Colonic mucosa (tissue), 4 donors: ENCODE measurements at regions not wholly inside any gene's neighbourhood (a gene's known extent, or its start where the extent isn't known, plus 50 kb on each side); places are given as distances from the start of the nearest gene placed in this dataset.

Experiments
- DNase-seq: peaks from one replicate; pipeline ENCODE4 v3.0.0-alpha.2; 2020
- H3K27ac ChIP-seq: fragments of 200-600 bp; one replicate; pipeline ENCODE4 v1.8.0; 2021
- H3K27me3 ChIP-seq: fragments of 200-600 bp; one replicate; pipeline ENCODE4 v1.8.0; 2021
- H3K36me3 ChIP-seq: fragments of 200-600 bp; one replicate; pipeline ENCODE4 v1.8.0; 2021
- H3K4me1 ChIP-seq: fragments of 200-600 bp; one replicate; pipeline ENCODE4 v1.8.0; 2021; ENCODE audit warnings: mild to moderate bottlenecking
- H3K4me3 ChIP-seq: fragments of 200-600 bp; one replicate; pipeline ENCODE4 v1.8.0; 2021
- H3K9ac ChIP-seq, 2 donors: one replicate each; pipeline ENCODE4 v1.7.0; 2013; ENCODE audit warnings: control low read depth in 2 of 2, low read depth in 2 of 2, low read length in 2 of 2
- H3K9me3 ChIP-seq: fragments of 200-600 bp; one replicate; pipeline ENCODE4 v1.8.0; 2021
- CTCF ChIP-seq: fragments of 200-600 bp; IDR thresholded peaks from one replicate; pipeline ENCODE4 v1.8.0; 2022; ENCODE audit warnings: antibody characterized with exemption, mild to moderate bottlenecking
- intact Hi-C: fragments of 100-400 bp; cut with DNase I; formaldehyde crosslinking; loops from one replicate; pipeline ENCODE4 v1.14.1; 2022
- donor health status: healthy.
- donor health status: DM: no; HTN: no; CAD: no.
- donor health status: DM: no; HTN: no; CAD: no.

- H3K4me1 ChIP-seq: no peaks in the 10 kb centered on the region
- H3K9ac ChIP-seq: no peak overlapping the region
- intact Hi-C loops: no loop called here
- no peak for TF ChIP-seq CTCF
- DNase-seq: no peak
- H3K4me3 ChIP-seq: no peak overlapping the region
- H3K27ac ChIP-seq: no peak overlapping the region
- H3K36me3 ChIP-seq: no peaks in the 10 kb centered on the region
- H3K9me3 ChIP-seq: no peaks in the 10 kb centered on the region
- no peaks in the 10 kb centered on the region for H3K27me3 ChIP-seq
These were observed 420.5 kb downstream of the TLL1 start for GRCh38 chr4:166293556-166293955.

GRCh38 chr4:166301266-166301665 lies 428.2 kb downstream of the TLL1 start:
- Histone ChIP-seq H3K4me1 (no peaks in the 10 kb centered on the region), H3K9me3 (no peaks in the 10 kb centered on the region), H3K27ac (no peak overlapping the region), H3K27me3 (no peaks in the 10 kb centered on the region), H3K9ac (no peak overlapping the region), H3K4me3 (no peak overlapping the region), H3K36me3 (no peaks in the 10 kb centered on the region)
- intact Hi-C loops: no loop called here
- TF ChIP-seq CTCF: no peak
- DNase-seq: no peak

DNA sequence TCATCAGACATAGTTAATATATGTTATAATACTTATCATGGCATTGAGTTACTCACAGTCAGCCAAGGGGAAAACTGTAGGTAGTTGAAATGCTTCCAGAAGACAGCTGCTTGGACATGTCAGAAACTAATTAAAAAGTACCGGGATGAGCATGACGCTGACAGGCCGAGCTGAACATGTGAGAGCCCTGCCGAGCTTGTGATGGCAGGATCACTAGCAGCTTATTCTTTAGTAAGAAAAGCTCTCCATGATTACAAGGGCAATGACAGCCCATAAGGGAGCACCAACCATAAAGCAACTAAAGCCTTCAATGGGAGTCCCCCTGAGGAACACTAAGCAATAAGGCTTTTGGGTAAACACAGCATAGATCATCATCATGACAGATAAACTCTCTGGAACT lies 435.6 kb downstream of the TLL1 start:
- no peak for DNase-seq
- TF ChIP-seq CTCF: no peak
- no peak overlapping the region for H3K9ac ChIP-seq
- no peaks in the 10 kb centered on the region for H3K36me3 ChIP-seq
- no peak overlapping the region for H3K4me3 ChIP-seq
- no peak overlapping the region for H3K27ac ChIP-seq
- H3K27me3 ChIP-seq: no peaks in the 10 kb centered on the region
- no peaks in the 10 kb centered on the region for H3K9me3 ChIP-seq
- no peaks in the 10 kb centered on the region for H3K4me1 ChIP-seq
- intact Hi-C loops: no loop called here

GRCh38 chr4:166309286-166309685 lies 436.2 kb downstream of the TLL1 start:
- Histone ChIP-seq H3K27me3 (no peaks in the 10 kb centered on the region), H3K36me3 (no peaks in the 10 kb centered on the region), H3K4me3 (no peak overlapping the region), H3K9me3 (no peaks in the 10 kb centered on the region), H3K4me1 (no peaks in the 10 kb centered on the region), H3K27ac (no peak overlapping the region), H3K9ac (no peak overlapping the region)
- no peak for DNase-seq
- no peak for TF ChIP-seq CTCF
- intact Hi-C loops: no loop called here

DNA sequence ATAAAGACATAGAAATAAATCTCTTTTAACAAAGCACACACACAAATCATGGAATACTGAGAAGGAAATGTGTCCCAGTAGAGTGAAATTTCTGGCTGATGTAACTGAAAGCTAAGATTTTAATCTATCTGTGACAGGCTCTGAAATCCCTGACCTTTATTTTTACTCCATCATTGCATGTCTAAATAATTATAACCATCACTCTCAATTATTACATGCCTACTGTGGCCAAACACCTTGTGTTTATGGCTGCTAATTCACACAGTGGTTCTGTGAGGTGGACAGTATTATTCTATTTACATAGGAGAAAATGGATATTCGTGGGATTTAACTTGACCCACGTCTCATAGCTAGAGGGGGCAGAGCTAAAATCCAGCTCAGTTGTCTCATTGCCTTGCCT lies 438.1 kb downstream of the TLL1 start:
- H3K9ac ChIP-seq: no peak overlapping the region
- DNase-seq: no peak
- no peaks in the 10 kb centered on the region for H3K36me3 ChIP-seq
- intact Hi-C loops: no loop called here
- no peak overlapping the region for H3K4me3 ChIP-seq
- H3K9me3 ChIP-seq: no peaks in the 10 kb centered on the region
- H3K4me1 ChIP-seq: no peaks in the 10 kb centered on the region
- no peak overlapping the region for H3K27ac ChIP-seq
- H3K27me3 ChIP-seq: no peaks in the 10 kb centered on the region
- TF ChIP-seq CTCF: no peak

- Histone ChIP-seq H3K27ac (no peak overlapping the region), H3K9me3 (no peaks in the 10 kb centered on the region), H3K27me3 (no peaks in the 10 kb centered on the region), H3K36me3 (no peaks in the 10 kb centered on the region), H3K4me3 (no peak overlapping the region), H3K4me1 (no peaks in the 10 kb centered on the region), H3K9ac (no peak overlapping the region)
- TF ChIP-seq CTCF: no peak
- intact Hi-C loops: no loop called here
- DNase-seq: no peak
These were observed 439.1 kb downstream of the TLL1 start for GRCh38 chr4:166312166-166312565.
